GF-D8 (cell line): ENCODE measurements at regions not wholly inside any gene's neighbourhood (a gene's known extent, or its start where the extent isn't known, plus 50 kb on each side); places are given as distances from the start of the nearest gene placed in this dataset.
"Not testable (repeated sequence)": the region's sequence is repeated elsewhere in the genome, so short reads cannot be mapped to it uniquely, and the experiment has no call there.

Experiments
- DNase-seq: peaks from one replicate; lab custom pipeline; 2025; lab: John Stamatoyannopoulos, UW

- no peak for DNase-seq
Measured at GRCh38 chr10:108970016-108970415, 953.3 kb downstream of the XPNPEP1 start.

- no peak for DNase-seq
Measured at GRCh38 chr10:108966411-108966810, 956.9 kb downstream of the XPNPEP1 start.

GRCh38 chr10:108966005-108966404, 957.3 kb downstream of the XPNPEP1 start:
- no peak for DNase-seq

GRCh38 chr10:108962172-108962571, 961.1 kb downstream of the XPNPEP1 start:
- DNase-seq, result no peak

- no peak for DNase-seq
Measured at GRCh38 chr10:108957681-108958080, 965.6 kb downstream of the XPNPEP1 start.

- no peak for DNase-seq
Measured at GRCh38 chr10:108956149-108956548, 967.2 kb downstream of the XPNPEP1 start.

GRCh38 chr10:108920029-108920428, 1003.3 kb downstream of the XPNPEP1 start:
- DNase-seq, result not testable (repeated sequence)

- DNase-seq, result no peak
Measured at GRCh38 chr10:108913300-108913699, 1010.0 kb downstream of the XPNPEP1 start.

- no peak for DNase-seq
Measured at GRCh38 chr10:108911814-108912541, 1011.3 kb downstream of the XPNPEP1 start.

GRCh38 chr10:108908096-108908495, 1015.2 kb downstream of the XPNPEP1 start:
- DNase-seq, result no peak

GRCh38 chr10:108905821-108906220, 1017.5 kb downstream of the XPNPEP1 start:
- no peak for DNase-seq

- no peak for DNase-seq
Measured at GRCh38 chr10:108905171-108905570, 1018.1 kb downstream of the XPNPEP1 start.

- no peak for DNase-seq
Measured at GRCh38 chr10:108904163-108904838, 1019.0 kb downstream of the XPNPEP1 start.

- DNase-seq, result no peak
Measured at GRCh38 chr10:108902619-108903285, 1020.6 kb downstream of the XPNPEP1 start.

GRCh38 chr10:108901781-108902618, 1021.3 kb downstream of the XPNPEP1 start:
- no peak for DNase-seq

- no peak for DNase-seq
Measured at GRCh38 chr10:108899670-108900069, 1023.6 kb downstream of the XPNPEP1 start.

- DNase-seq, result no peak
Measured at GRCh38 chr10:108894402-108895301, 1028.7 kb downstream of the XPNPEP1 start.

- DNase-seq, result no peak
Measured at GRCh38 chr10:108877095-108877561, 1046.2 kb downstream of the XPNPEP1 start.

GRCh38 chr10:108872854-108873253, 1050.5 kb downstream of the XPNPEP1 start:
- no peak for DNase-seq

GRCh38 chr10:108868881-108869280, 1054.4 kb downstream of the XPNPEP1 start:
- DNase-seq, result no peak
